ENCODE measurements at regions not wholly inside any gene's neighbourhood (a gene's known extent, or its start where the extent isn't known, plus 50 kb on each side); places are given as distances from the start of the nearest gene placed in this dataset.

GRCh38 chr5:53237876-53238275 is 128.3 kb upstream of the MOCS2 start:
- H3K4me1 ChIP-seq, result no peaks in the 10 kb centered on the region
- H3K36me3 ChIP-seq (replicated peaks), result no peaks in the 10 kb centered on the region
- no peak overlapping the region for H3K4me3 ChIP-seq
- no peaks in the 10 kb centered on the region for H3K9me3 ChIP-seq
- in situ Hi-C loops (cut with MboI; ENCODE audit: low sequenced_read_pairs), result no loop called here
- DNase-seq (ENCODE audit: low spot score in 2 of 2), result no peak
- no peaks in the 10 kb centered on the region for H3K27me3 ChIP-seq (ENCODE audit: low read depth)

GRCh38 chr5:53239301-53239990 is 129.9 kb upstream of the MOCS2 start:
- Histone ChIP-seq H3K36me3 (replicated peaks) (no peaks in the 10 kb centered on the region), H3K4me1 (no peaks in the 10 kb centered on the region), H3K27me3 (ENCODE audit: low read depth) (no peaks in the 10 kb centered on the region), H3K4me3 (no peak overlapping the region), H3K9me3 (no peaks in the 10 kb centered on the region)
- in situ Hi-C loops (cut with MboI; ENCODE audit: low sequenced_read_pairs), result no loop called here
- DNase-seq (ENCODE audit: low spot score in 2 of 2), result no peak

DNA sequence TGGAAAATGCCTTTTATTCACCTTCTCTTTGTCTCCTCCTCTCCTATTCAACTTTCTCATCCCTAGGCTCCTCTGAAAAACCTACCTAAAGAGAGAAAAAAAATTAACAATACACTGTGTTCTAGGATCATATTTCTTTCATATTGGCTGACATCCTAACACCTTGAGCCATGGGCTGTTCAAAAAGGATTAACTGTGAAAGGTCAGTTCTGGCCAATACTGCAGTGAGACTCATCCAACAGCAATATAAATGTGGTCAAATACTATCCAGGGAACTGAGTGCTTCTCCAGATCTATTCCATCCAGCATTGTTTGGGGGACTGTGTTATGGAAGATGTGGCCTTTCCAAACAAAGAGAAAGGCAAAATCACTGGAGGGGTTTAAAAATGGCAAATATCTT is 131.1 kb upstream of the MOCS2 start:
- Histone ChIP-seq H3K36me3 (replicated peaks) (no peaks in the 10 kb centered on the region), H3K4me1 (no peaks in the 10 kb centered on the region), H3K4me3 (no peak overlapping the region), H3K27me3 (ENCODE audit: low read depth) (no peaks in the 10 kb centered on the region), H3K9me3 (no peaks in the 10 kb centered on the region)
- no peak for DNase-seq (ENCODE audit: low spot score in 2 of 2)
- in situ Hi-C loops (cut with MboI; ENCODE audit: low sequenced_read_pairs), result no loop called here

DNA sequence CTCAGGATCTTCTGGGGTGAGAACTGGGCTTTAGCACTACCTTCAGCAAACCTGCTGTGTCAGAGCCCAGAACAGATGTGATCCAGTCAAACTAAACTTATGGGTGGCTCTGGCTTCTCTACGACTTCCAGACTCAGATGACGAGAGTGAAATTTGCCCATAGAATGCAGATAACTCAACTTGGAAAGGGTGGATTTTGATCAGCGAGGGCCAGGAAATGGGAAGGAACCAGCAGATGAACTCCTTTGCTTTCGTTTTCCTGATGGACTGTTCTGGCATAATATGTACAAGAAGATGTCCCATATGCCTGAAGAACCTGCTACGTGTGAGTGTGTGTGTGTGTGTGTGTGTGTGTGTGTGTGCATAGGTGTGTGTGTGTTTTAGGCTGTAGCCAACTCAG is 132.0 kb upstream of the MOCS2 start:
- Histone ChIP-seq H3K4me3 (no peak overlapping the region), H3K27me3 (ENCODE audit: low read depth) (no peaks in the 10 kb centered on the region), H3K4me1 (no peaks in the 10 kb centered on the region), H3K36me3 (replicated peaks) (no peaks in the 10 kb centered on the region), H3K9me3 (no peaks in the 10 kb centered on the region)
- DNase-seq (ENCODE audit: low spot score in 2 of 2), result no peak
- in situ Hi-C loops (cut with MboI; ENCODE audit: low sequenced_read_pairs), result no loop called here

GRCh38 chr5:53243403-53243802 is 133.8 kb upstream of the MOCS2 start:
- H3K36me3 ChIP-seq (replicated peaks), result no peaks in the 10 kb centered on the region
- no peaks in the 10 kb centered on the region for H3K9me3 ChIP-seq
- in situ Hi-C loops (cut with MboI; ENCODE audit: low sequenced_read_pairs), result no loop called here
- H3K4me3 ChIP-seq, result no peak overlapping the region
- no peaks in the 10 kb centered on the region for H3K27me3 ChIP-seq (ENCODE audit: low read depth)
- no peak for DNase-seq (ENCODE audit: low spot score in 2 of 2)
- no peaks in the 10 kb centered on the region for H3K4me1 ChIP-seq

- Histone ChIP-seq H3K4me3 (no peak overlapping the region), H3K4me1 (no peaks in the 10 kb centered on the region), H3K9me3 (no peaks in the 10 kb centered on the region), H3K36me3 (replicated peaks) (no peaks in the 10 kb centered on the region), H3K27me3 (ENCODE audit: low read depth) (no peaks in the 10 kb centered on the region)
- no peak for DNase-seq (ENCODE audit: low spot score in 2 of 2)
- in situ Hi-C loops (cut with MboI; ENCODE audit: low sequenced_read_pairs), result no loop called here
Observed at GRCh38 chr5:53246042-53246836, 136.7 kb upstream of the MOCS2 start.

DNA sequence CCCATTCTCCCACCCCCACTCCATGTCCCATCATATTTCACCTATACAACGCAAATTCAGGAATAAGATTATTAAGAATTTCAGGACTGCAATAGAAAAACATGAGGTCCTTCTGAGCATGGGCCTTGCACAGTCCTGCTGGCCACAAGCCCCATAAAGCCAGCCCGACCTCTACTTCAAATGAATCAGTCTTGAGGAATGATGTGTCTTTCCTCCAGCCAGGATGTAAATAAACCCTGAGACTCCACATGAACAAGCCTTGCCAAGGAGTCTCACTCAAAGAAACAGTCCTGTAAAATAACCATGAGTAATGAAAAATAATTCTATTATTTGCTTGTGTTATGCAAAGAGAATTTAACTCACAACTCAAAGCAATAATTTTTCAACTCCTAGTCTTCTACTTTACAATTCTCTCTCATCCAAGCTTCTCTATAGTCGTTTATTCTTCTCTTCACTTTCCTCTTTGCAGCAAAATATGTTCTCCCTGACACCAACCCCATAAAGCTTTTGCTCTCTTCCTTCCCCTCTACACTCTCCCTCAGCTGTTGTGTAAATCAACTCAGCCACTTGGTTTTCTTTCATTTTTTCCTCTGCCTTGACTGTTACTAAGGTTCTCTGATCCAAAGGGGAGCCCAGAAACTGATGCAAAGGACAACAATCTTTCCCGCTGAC is 140.1 kb upstream of the MOCS2 start:
- no peaks in the 10 kb centered on the region for H3K9me3 ChIP-seq
- H3K36me3 ChIP-seq (replicated peaks), result no peaks in the 10 kb centered on the region
- in situ Hi-C loops (cut with MboI; ENCODE audit: low sequenced_read_pairs), result no loop called here
- DNase-seq (ENCODE audit: low spot score in 2 of 2), result no peak
- no peaks in the 10 kb centered on the region for H3K27me3 ChIP-seq (ENCODE audit: low read depth)
- no peak overlapping the region for H3K4me3 ChIP-seq
- no peaks in the 10 kb centered on the region for H3K4me1 ChIP-seq

DNA sequence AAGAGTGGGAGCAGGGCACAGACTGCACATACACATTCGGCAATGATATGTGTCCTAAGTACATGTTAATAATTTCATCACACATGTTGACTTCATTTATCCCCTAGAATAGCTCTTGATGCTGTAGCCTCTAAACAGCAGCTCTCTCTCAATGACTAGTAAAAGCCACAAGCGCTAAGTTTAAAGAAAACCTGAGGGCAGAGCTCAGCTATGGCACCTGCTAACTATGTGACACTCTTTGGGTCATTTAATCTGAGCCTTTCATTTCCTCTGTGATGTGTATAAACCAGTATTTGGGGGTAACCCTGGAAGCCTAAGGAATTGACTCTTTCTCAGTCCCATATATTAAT is 140.6 kb upstream of the MOCS2 start:
- Histone ChIP-seq H3K4me3 (no peak overlapping the region), H3K9me3 (no peaks in the 10 kb centered on the region), H3K4me1 (no peaks in the 10 kb centered on the region), H3K36me3 (replicated peaks) (no peaks in the 10 kb centered on the region), H3K27me3 (ENCODE audit: low read depth) (no peaks in the 10 kb centered on the region)
- in situ Hi-C loops (cut with MboI; ENCODE audit: low sequenced_read_pairs), result no loop called here
- no peak for DNase-seq (ENCODE audit: low spot score in 2 of 2)

DNA sequence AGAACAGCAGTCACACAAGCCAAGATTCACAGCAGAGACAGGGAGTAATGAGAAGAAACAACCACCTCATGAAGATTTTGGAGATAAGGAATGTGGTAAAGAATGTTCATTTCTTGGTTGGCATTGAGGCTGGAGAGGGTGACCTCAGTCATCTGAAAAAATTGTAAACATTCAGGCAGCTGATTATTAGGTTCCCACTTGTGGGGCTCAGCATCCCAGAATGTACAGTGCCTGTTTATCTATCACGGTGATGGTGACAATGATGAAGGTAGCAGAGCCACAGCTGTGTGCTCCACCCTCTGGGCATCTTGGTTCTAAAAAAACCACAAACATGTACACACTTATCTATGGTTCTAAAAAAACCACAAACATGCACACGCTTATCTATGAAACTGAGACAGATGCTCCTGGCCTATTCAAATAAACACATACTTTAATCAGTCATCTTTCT is 143.9 kb upstream of the MOCS2 start:
- no peaks in the 10 kb centered on the region for H3K4me1 ChIP-seq
- in situ Hi-C loops (cut with MboI; ENCODE audit: low sequenced_read_pairs), result no loop called here
- H3K27me3 ChIP-seq (ENCODE audit: low read depth), result no peaks in the 10 kb centered on the region
- no peak overlapping the region for H3K4me3 ChIP-seq
- H3K9me3 ChIP-seq, result no peaks in the 10 kb centered on the region
- no peaks in the 10 kb centered on the region for H3K36me3 ChIP-seq (replicated peaks)
- DNase-seq (ENCODE audit: low spot score in 2 of 2), result no peak

DNA sequence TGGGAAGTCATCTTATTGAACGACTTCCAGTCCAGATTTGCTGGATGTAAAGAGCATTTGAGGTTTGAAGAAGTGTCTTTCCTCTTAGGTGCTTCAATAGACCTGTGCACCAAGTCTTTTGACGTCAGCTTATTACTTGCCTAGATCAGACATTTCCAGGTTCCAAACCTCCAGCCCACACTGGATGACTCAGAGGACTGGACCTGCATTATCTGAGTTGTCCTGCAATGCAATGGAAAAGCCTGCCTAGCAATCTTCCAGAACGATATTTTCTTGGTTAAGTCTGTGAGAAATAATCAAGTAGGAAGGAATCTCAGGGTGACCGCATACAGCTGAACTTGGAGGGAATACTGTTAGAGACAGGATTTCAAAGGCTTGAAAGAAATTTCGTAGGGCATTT is 147.2 kb upstream of the MOCS2 start:
- H3K9me3 ChIP-seq, result no peaks in the 10 kb centered on the region
- DNase-seq (ENCODE audit: low spot score in 2 of 2), result no peak
- no peaks in the 10 kb centered on the region for H3K4me1 ChIP-seq
- H3K36me3 ChIP-seq (replicated peaks), result no peaks in the 10 kb centered on the region
- in situ Hi-C loops (cut with MboI; ENCODE audit: low sequenced_read_pairs), result no loop called here
- no peak overlapping the region for H3K4me3 ChIP-seq
- H3K27me3 ChIP-seq (ENCODE audit: low read depth), result no peaks in the 10 kb centered on the region

GRCh38 chr5:53257806-53258373 is 148.3 kb upstream of the MOCS2 start:
- H3K9me3 ChIP-seq, result no peaks in the 10 kb centered on the region
- DNase-seq (ENCODE audit: low spot score in 2 of 2), result no peak
- H3K36me3 ChIP-seq (replicated peaks), result no peaks in the 10 kb centered on the region
- in situ Hi-C loops (cut with MboI; ENCODE audit: low sequenced_read_pairs), result no loop called here
- no peak overlapping the region for H3K4me3 ChIP-seq
- no peaks in the 10 kb centered on the region for H3K4me1 ChIP-seq
- H3K27me3 ChIP-seq (ENCODE audit: low read depth), result no peaks in the 10 kb centered on the region

GRCh38 chr5:53259176-53259575 is 149.6 kb upstream of the MOCS2 start:
- Histone ChIP-seq H3K36me3 (replicated peaks) (no peaks in the 10 kb centered on the region), H3K9me3 (no peaks in the 10 kb centered on the region), H3K4me1 (no peaks in the 10 kb centered on the region), H3K4me3 (no peak overlapping the region), H3K27me3 (ENCODE audit: low read depth) (no peaks in the 10 kb centered on the region)
- DNase-seq (ENCODE audit: low spot score in 2 of 2), result no peak
- in situ Hi-C loops (cut with MboI; ENCODE audit: low sequenced_read_pairs), result no loop called here

- no peaks in the 10 kb centered on the region for H3K36me3 ChIP-seq (replicated peaks)
- H3K27me3 ChIP-seq (ENCODE audit: low read depth), result no peaks in the 10 kb centered on the region
- H3K9me3 ChIP-seq, result no peaks in the 10 kb centered on the region
- no peak overlapping the region for H3K4me3 ChIP-seq
- DNase-seq (ENCODE audit: low spot score in 2 of 2), result no peak
- in situ Hi-C loops (cut with MboI; ENCODE audit: low sequenced_read_pairs), result no loop called here
- no peaks in the 10 kb centered on the region for H3K4me1 ChIP-seq
Observed at GRCh38 chr5:53260446-53260845, 150.9 kb upstream of the MOCS2 start.

- no peaks in the 10 kb centered on the region for H3K9me3 ChIP-seq
- H3K4me3 ChIP-seq, result no peak overlapping the region
- H3K36me3 ChIP-seq (replicated peaks), result no peaks in the 10 kb centered on the region
- in situ Hi-C loops (cut with MboI; ENCODE audit: low sequenced_read_pairs), result no loop called here
- no peak for DNase-seq (ENCODE audit: low spot score in 2 of 2)
- H3K27me3 ChIP-seq (ENCODE audit: low read depth), result no peaks in the 10 kb centered on the region
- H3K4me1 ChIP-seq, result no peaks in the 10 kb centered on the region
Observed at GRCh38 chr5:53261245-53261644, 151.7 kb upstream of the MOCS2 start.

All from HAP-1 (cell line).